ENCODE measurements at regions not wholly inside any gene's neighbourhood (a gene's known extent, or its start where the extent isn't known, plus 50 kb on each side); places are given as distances from the start of the nearest gene placed in this dataset. TPM values are rescaled to one million over a fixed set of nuclear protein-coding genes. Genes with fewer than 3 reads are reported as not detected.

Small RNAs in the stretch of these regions (small RNA-seq; reads per million reads assigned to genes)
- not detected for gene RNU6ATAC19P (ENCODE audit: low replicate concordance)
